ENCODE measurements at regions not wholly inside any gene's neighbourhood (a gene's known extent, or its start where the extent isn't known, plus 50 kb on each side); places are given as distances from the start of the nearest gene placed in this dataset.

GRCh38 chr9:16303506-16303905, 567.0 kb downstream of the BNC2 start:
- Mint-ChIP-seq H3K27ac (no peak overlapping the region), H3K27me3 (peaks cover 0 to 4% (median 4%) of the 10 kb centered on the region in 5 donors), H3K36me3 (no peaks in the 10 kb centered on the region), H3K4me3 (no peak overlapping the region), H3K9me3 (peaks cover 0 to 4% (median 0%) of the 10 kb centered on the region in 9 donors), H3K4me1 (no peaks in the 10 kb centered on the region)
- no peak for ATAC-seq
- no peak for DNase-seq
- POLR2A ChIA-PET, result no interaction called here

- POLR2A ChIA-PET, result no interaction called here
These were observed 566.2 kb downstream of the BNC2 start for GRCh38 chr9:16304301-16304700.

GRCh38 chr9:16306586-16306985, 563.9 kb downstream of the BNC2 start:
- Mint-ChIP-seq H3K4me1 (no peaks in the 10 kb centered on the region), H3K9me3 (no peaks in the 10 kb centered on the region), H3K27ac (no peak overlapping the region), H3K27me3 (peaks cover 0 to 7% (median 4%) of the 10 kb centered on the region in 5 donors), H3K36me3 (no peaks in the 10 kb centered on the region), H3K4me3 (no peak overlapping the region)
- ATAC-seq, result no peak
- POLR2A ChIA-PET, result no interaction called here
- no peak for DNase-seq

More at GRCh38 chr9:16304301-16304700, 566.2 kb downstream of the BNC2 start:
- no peaks in the 10 kb centered on the region for H3K36me3 Mint-ChIP-seq
- H3K27ac Mint-ChIP-seq, result no peak overlapping the region
- ATAC-seq (no peak), DNase-seq (no peak)
- H3K4me3 Mint-ChIP-seq, result no peak overlapping the region
- no peaks in the 10 kb centered on the region for H3K4me1 Mint-ChIP-seq
- no peaks in the 10 kb centered on the region for H3K9me3 Mint-ChIP-seq
- peaks cover 0 to 4% (median 4%) of the 10 kb centered on the region in 5 donors for H3K27me3 Mint-ChIP-seq

GRCh38 chr9:16307626-16308195, 562.8 kb downstream of the BNC2 start:
- Mint-ChIP-seq H3K27me3 (peaks cover 0 to 7% (median 2%) of the 10 kb centered on the region in 5 donors), H3K4me3 (no peak overlapping the region), H3K27ac (no peak overlapping the region), H3K36me3 (no peaks in the 10 kb centered on the region), H3K4me1 (no peaks in the 10 kb centered on the region), H3K9me3 (no peaks in the 10 kb centered on the region)
- ATAC-seq (no peak), DNase-seq (no peak)
- POLR2A ChIA-PET, result interaction anchor here (0.6 kb wide), 1 partner anchor 44 kb away, joined by 3 read pairs; no protein-coding TSS in a partner anchor

- Mint-ChIP-seq H3K9me3 (no peaks in the 10 kb centered on the region), H3K27ac (no peak overlapping the region), H3K27me3 (peaks cover 0 to 7% (median 2%) of the 10 kb centered on the region in 5 donors), H3K36me3 (no peaks in the 10 kb centered on the region), H3K4me3 (no peak overlapping the region), H3K4me1 (no peaks in the 10 kb centered on the region)
- ATAC-seq, result no peak
- no peak for DNase-seq
- POLR2A ChIA-PET, result no interaction called here
These were observed 561.8 kb downstream of the BNC2 start for GRCh38 chr9:16308645-16309044.

GRCh38 chr9:16309082-16309468, 561.4 kb downstream of the BNC2 start:
- no peaks in the 10 kb centered on the region for H3K4me1 Mint-ChIP-seq
- ATAC-seq, result no peak
- H3K9me3 Mint-ChIP-seq, result no peaks in the 10 kb centered on the region
- no peak for DNase-seq
- no peak overlapping the region for H3K27ac Mint-ChIP-seq
- no peaks in the 10 kb centered on the region for H3K36me3 Mint-ChIP-seq
- POLR2A ChIA-PET, result no interaction called here
- H3K27me3 Mint-ChIP-seq, result peaks cover 0 to 7% (median 2%) of the 10 kb centered on the region in 5 donors
- H3K4me3 Mint-ChIP-seq, result no peak overlapping the region

- no peaks in the 10 kb centered on the region for H3K9me3 Mint-ChIP-seq
- ATAC-seq (no peak), DNase-seq (no peak)
- no peaks in the 10 kb centered on the region for H3K4me1 Mint-ChIP-seq
- POLR2A ChIA-PET, result no interaction called here
- no peak overlapping the region for H3K27ac Mint-ChIP-seq
- H3K4me3 Mint-ChIP-seq, result no peak overlapping the region
- peaks cover 0 to 5% (median 1%) of the 10 kb centered on the region in 5 donors for H3K27me3 Mint-ChIP-seq
- H3K36me3 Mint-ChIP-seq, result no peaks in the 10 kb centered on the region
These were observed 560.8 kb downstream of the BNC2 start for GRCh38 chr9:16309469-16310271.

- ATAC-seq, result no peak
- no peak for DNase-seq
- Mint-ChIP-seq H3K27me3 (peaks cover 0 to 5% (median 0%) of the 10 kb centered on the region in 5 donors), H3K36me3 (no peaks in the 10 kb centered on the region), H3K27ac (no peak overlapping the region), H3K9me3 (no peaks in the 10 kb centered on the region), H3K4me1 (no peaks in the 10 kb centered on the region), H3K4me3 (no peak overlapping the region)
- POLR2A ChIA-PET, result no interaction called here
These were observed 560.0 kb downstream of the BNC2 start for GRCh38 chr9:16310278-16311110.

GRCh38 chr9:16312116-16312515, 558.4 kb downstream of the BNC2 start:
- Mint-ChIP-seq H3K4me1 (no peaks in the 10 kb centered on the region), H3K27me3 (peaks cover 0 to 5% (median 0%) of the 10 kb centered on the region in 5 donors), H3K36me3 (no peaks in the 10 kb centered on the region), H3K9me3 (no peaks in the 10 kb centered on the region), H3K4me3 (no peak overlapping the region), H3K27ac (no peak overlapping the region)
- POLR2A ChIA-PET, result no interaction called here
- DNase-seq (no peak), ATAC-seq (no peak)

- Mint-ChIP-seq H3K9me3 (peaks cover 0 to 2% (median 0%) of the 10 kb centered on the region in 9 donors), H3K4me1 (no peaks in the 10 kb centered on the region), H3K4me3 (no peak overlapping the region), H3K27me3 (peaks cover 0 to 5% (median 0%) of the 10 kb centered on the region in 5 donors), H3K36me3 (no peaks in the 10 kb centered on the region), H3K27ac (no peak overlapping the region)
- DNase-seq, result no peak
- POLR2A ChIA-PET, result no interaction called here
- no peak for ATAC-seq
These were observed 557.4 kb downstream of the BNC2 start for GRCh38 chr9:16312962-16313546.

GRCh38 chr9:16314476-16314875, 556.0 kb downstream of the BNC2 start:
- H3K4me1 Mint-ChIP-seq, result no peaks in the 10 kb centered on the region
- no peak overlapping the region for H3K27ac Mint-ChIP-seq
- H3K36me3 Mint-ChIP-seq, result no peaks in the 10 kb centered on the region
- POLR2A ChIA-PET, result no interaction called here
- H3K9me3 Mint-ChIP-seq, result peaks cover 0 to 2% (median 0%) of the 10 kb centered on the region in 9 donors
- DNase-seq (no peak), ATAC-seq (no peak)
- no peak overlapping the region for H3K4me3 Mint-ChIP-seq
- H3K27me3 Mint-ChIP-seq, result peaks cover 0 to 5% (median 0%) of the 10 kb centered on the region in 5 donors

GRCh38 chr9:16315720-16316119, 554.8 kb downstream of the BNC2 start:
- H3K4me1 Mint-ChIP-seq, result no peaks in the 10 kb centered on the region
- no peak for DNase-seq
- peaks cover 0 to 3% (median 0%) of the 10 kb centered on the region in 5 donors for H3K27me3 Mint-ChIP-seq
- no peak overlapping the region for H3K4me3 Mint-ChIP-seq
- H3K27ac Mint-ChIP-seq, result no peak overlapping the region
- peaks cover 0 to 3% (median 0%) of the 10 kb centered on the region in 9 donors for H3K9me3 Mint-ChIP-seq
- POLR2A ChIA-PET, result no interaction called here
- no peak for ATAC-seq
- no peaks in the 10 kb centered on the region for H3K36me3 Mint-ChIP-seq

GRCh38 chr9:16316456-16316855, 554.0 kb downstream of the BNC2 start:
- no peak for DNase-seq
- no peaks in the 10 kb centered on the region for H3K36me3 Mint-ChIP-seq
- H3K4me3 Mint-ChIP-seq, result no peak overlapping the region
- H3K27ac Mint-ChIP-seq, result no peak overlapping the region
- no peaks in the 10 kb centered on the region for H3K4me1 Mint-ChIP-seq
- peaks cover 0 to 3% (median 0%) of the 10 kb centered on the region in 5 donors for H3K27me3 Mint-ChIP-seq
- H3K9me3 Mint-ChIP-seq, result peaks cover 0 to 3% (median 0%) of the 10 kb centered on the region in 9 donors
- POLR2A ChIA-PET, result no interaction called here
- ATAC-seq, result no peak

Measured in naive thymus-derived CD8-positive, alpha-beta T cell (primary cell).